ENCODE measurements at regions not wholly inside any gene's neighbourhood (a gene's known extent, or its start where the extent isn't known, plus 50 kb on each side); places are given as distances from the start of the nearest gene placed in this dataset.

DNA sequence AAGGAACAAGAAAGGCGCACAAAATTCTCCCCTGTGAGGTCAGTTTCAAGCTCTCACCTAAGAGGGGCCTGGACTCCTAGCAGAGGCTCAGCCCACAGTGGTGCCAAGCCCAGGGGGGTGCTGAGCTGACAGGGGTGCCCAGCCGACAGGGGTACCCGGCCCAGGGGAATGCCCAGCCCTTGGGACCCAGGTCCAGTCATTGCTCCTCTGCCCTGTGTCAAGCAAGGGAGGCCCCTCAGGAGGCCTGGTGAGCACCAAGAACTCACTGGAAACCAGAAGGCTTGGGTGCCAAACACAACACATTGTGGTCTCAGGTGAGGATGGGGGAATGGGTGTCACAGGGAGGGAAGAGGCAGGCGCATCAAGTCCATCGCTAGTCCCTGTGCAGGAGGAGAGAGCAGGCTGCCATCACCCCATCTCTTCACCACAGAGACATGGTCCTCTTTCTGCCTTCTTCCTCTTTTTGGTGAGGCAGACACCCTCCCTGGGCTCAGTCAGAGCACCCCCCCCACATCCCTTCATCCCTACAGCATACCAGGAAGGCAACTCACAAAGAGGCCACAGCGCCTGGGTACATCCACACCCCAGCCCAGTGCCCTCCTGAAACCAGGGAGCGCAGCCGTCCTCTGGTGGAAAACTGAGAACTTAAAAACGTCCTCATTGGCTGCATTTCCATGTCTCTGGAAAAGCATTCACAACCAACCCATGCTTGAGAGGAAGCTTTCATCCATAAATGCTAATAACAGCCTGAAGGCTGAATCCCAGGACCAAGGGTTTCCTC lies 111.3 kb downstream of the BANF2 start:
- no peak for TF ChIP-seq EP300 (IDR thresholded peaks at IDR 0.05)
- TF ChIP-seq, protein P1, sequence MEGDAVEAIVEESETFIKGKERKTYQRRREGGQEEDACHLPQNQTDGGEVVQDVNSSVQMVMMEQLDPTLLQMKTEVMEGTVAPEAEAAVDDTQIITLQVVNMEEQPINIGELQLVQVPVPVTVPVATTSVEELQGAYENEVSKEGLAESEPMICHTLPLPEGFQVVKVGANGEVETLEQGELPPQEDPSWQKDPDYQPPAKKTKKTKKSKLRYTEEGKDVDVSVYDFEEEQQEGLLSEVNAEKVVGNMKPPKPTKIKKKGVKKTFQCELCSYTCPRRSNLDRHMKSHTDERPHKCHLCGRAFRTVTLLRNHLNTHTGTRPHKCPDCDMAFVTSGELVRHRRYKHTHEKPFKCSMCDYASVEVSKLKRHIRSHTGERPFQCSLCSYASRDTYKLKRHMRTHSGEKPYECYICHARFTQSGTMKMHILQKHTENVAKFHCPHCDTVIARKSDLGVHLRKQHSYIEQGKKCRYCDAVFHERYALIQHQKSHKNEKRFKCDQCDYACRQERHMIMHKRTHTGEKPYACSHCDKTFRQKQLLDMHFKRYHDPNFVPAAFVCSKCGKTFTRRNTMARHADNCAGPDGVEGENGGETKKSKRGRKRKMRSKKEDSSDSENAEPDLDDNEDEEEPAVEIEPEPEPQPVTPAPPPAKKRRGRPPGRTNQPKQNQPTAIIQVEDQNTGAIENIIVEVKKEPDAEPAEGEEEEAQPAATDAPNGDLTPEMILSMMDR (IDR thresholded peaks at IDR 0.05): no peak
- no peak for TF ChIP-seq POLR2A (IDR thresholded peaks at IDR 0.05)
- 89 to 92% (median 92%) methylated on average over 9 of the region's 9 CpGs for WGBS, 3 donors
- H3K36me3 ChIP-seq: no peaks in the 10 kb centered on the region
- DNase-seq: no peak
- no peak overlapping the region for H3K27ac ChIP-seq
- H3K4me3 ChIP-seq: no peak overlapping the region
- peaks cover 14% of the 10 kb centered on the region for H3K4me1 ChIP-seq (ENCODE audit: insufficient read depth)
- intact Hi-C loops (cut with DNase I): no loop called here
- no peaks in the 10 kb centered on the region for H3K9me3 ChIP-seq
- H3K27me3 ChIP-seq: no peaks in the 10 kb centered on the region

DNA sequence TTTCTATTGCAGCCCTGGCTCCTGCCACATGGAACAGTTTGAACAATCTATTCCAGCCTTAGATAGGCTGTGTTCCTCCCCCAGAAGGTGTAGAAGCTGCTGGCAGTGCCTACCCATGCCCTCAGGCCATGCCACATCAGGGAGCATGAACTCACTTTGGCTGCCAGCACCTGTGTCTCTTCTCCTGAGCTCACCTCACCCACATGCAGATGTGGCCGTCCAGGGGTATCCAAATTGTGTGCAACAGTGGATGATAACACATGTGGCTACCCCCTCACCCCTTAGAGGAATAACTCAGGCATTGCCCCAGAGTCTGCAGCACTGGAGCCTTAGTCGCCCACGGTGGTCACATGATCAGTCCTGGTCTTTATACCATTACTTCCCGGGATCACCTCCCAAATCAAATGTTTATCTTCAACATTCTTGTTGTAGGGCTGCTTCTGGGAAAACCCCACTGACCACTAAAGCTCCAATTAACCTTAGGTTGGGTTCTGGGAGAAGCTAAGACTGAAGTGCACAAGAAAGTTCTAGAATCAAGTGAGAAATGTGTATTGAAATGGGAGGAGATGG lies 110.4 kb downstream of the BANF2 start:
- TF ChIP-seq, protein P1 (IDR thresholded peaks at IDR 0.05): no peak
- TF ChIP-seq EP300 (IDR thresholded peaks at IDR 0.05) (no peak), POLR2A (IDR thresholded peaks at IDR 0.05) (no peak)
- H3K4me3 ChIP-seq: no peak overlapping the region
- DNase-seq: no peak
- peaks cover 15% of the 10 kb centered on the region for H3K4me1 ChIP-seq (ENCODE audit: insufficient read depth)
- 66 to 75% (median 67%) methylated on average over 4 of the region's 4 CpGs for WGBS, 3 donors
- no peaks in the 10 kb centered on the region for H3K36me3 ChIP-seq
- peak overlapping the region in 1 of 2 donors; percentile 30 for H3K27ac ChIP-seq
- no peaks in the 10 kb centered on the region for H3K9me3 ChIP-seq
- intact Hi-C loops (cut with DNase I): no loop called here
- no peaks in the 10 kb centered on the region for H3K27me3 ChIP-seq

DNA sequence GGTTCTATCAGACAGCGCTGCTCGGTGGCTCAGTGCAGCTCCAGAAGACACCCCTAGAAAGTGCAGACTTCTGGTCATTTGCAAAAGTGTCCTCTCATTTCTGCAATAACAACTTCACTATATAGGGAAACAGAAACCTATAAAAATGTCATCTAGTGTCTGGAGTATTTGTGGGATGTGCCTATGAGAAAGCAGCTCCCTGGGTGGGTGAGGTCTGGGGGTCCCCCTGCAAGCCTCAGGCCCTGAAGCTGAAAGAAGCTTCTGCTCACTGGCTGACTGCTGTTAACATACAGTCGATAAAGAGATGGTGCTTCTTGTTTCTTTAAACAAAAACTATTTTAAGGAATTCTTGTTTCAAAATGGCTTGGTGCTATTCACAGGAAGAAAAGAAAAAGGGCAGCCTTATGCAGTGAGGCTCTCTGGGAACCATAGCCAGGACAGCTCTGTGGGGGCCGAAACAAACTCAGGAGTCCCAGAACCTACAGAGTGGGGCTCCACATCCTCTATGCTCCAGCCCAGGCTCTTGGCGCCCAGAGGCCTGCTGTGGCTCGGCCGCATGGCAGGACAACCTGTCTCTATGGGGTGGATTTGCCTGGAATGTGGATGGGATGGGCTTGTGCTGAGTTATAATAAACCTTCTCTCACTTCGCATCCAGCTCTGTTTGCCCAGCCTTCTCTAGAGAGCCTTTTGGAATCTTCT lies 109.7 kb downstream of the BANF2 start:
- Histone ChIP-seq H3K4me3 (no peak overlapping the region), H3K27ac (peak overlapping the region in 1 of 2 donors; percentile 30), H3K36me3 (no peaks in the 10 kb centered on the region), H3K9me3 (no peaks in the 10 kb centered on the region), H3K27me3 (no peaks in the 10 kb centered on the region), H3K4me1 (ENCODE audit: insufficient read depth) (peaks cover 15% of the 10 kb centered on the region)
- intact Hi-C loops (cut with DNase I): loop anchor here in 3 of 4 donors (5.0 to 10.0 kb wide), 4 partner anchors 43 to 127 kb away; partner anchors contain the start of gene RRBP1 (in 2 of the 3)
- no peak for DNase-seq
- TF ChIP-seq, protein P1 (IDR thresholded peaks at IDR 0.05): no peak
- TF ChIP-seq POLR2A (IDR thresholded peaks at IDR 0.05): no peak
- TF ChIP-seq EP300 (IDR thresholded peaks at IDR 0.05): no peak
- WGBS, 3 donors: 42 to 50% (median 43%) methylated on average over 8 of the region's 8 CpGs

DNA sequence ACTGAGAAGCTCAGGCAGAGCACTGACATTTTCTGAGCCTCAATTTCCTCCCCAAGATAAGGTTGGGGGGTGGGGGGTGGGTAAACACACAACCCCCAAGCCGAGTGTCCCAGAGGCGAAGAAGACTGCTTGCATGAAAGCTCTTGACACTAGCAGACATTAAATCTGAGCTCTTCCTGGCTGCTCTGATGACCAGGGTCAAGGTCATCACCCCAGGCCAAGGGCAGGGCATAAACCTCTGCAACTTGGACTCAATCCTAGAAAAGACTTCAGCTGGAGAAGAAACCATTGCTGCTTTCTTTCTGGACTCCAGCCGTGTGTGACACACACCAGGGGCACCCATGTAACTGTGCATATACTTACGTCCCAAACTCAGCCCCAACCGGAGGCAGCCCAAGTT lies 109.0 kb downstream of the BANF2 start:
- TF ChIP-seq EP300 (IDR thresholded peaks at IDR 0.05) (no peak), POLR2A (IDR thresholded peaks at IDR 0.05) (no peak)
- TF ChIP-seq, protein P1 (IDR thresholded peaks at IDR 0.05): no peak
- H3K4me1 ChIP-seq (ENCODE audit: insufficient read depth): peaks cover 15% of the 10 kb centered on the region
- peak; percentile 40 to 71 (median 53) for DNase-seq
- no peaks in the 10 kb centered on the region for H3K27me3 ChIP-seq
- intact Hi-C loops (cut with DNase I): loop anchor here in 3 of 4 donors (5.0 to 10.0 kb wide), 4 partner anchors 44 to 126 kb away; partner anchors contain the start of gene RRBP1 (in 2 of the 3)
- no peaks in the 10 kb centered on the region for H3K9me3 ChIP-seq
- 60 to 70% (median 62%) methylated on average over 5 of the region's 5 CpGs for WGBS, 3 donors
- H3K4me3 ChIP-seq: no peak overlapping the region
- H3K36me3 ChIP-seq: no peaks in the 10 kb centered on the region
- peak overlapping the region; percentile 20 to 54 for H3K27ac ChIP-seq
